DND-41 (cell line): ENCODE measurements at regions not wholly inside any gene's neighbourhood (a gene's known extent, or its start where the extent isn't known, plus 50 kb on each side); places are given as distances from the start of the nearest gene placed in this dataset.

Source experiments
- EZH2 ChIP-seq: IDR thresholded peaks from 3 replicates; pipeline ENCODE4 v1.6.1; 2012; ENCODE audit warnings: borderline replicate concordance, low read depth, mild to moderate bottlenecking, moderate library complexity, low read length, inconsistent platforms; ENCODE audit not compliant: severe bottlenecking
- TF ChIP-seq, protein P1 (sequence below): IDR thresholded peaks from 2 replicates; pipeline ENCODE4 v1.5.1; 2012; ENCODE audit warnings: borderline replicate concordance, low read length, moderate library complexity, mild to moderate bottlenecking; ENCODE audit not compliant: poor library complexity, severe bottlenecking; ENCODE audit errors: extremely low read depth

DNA sequence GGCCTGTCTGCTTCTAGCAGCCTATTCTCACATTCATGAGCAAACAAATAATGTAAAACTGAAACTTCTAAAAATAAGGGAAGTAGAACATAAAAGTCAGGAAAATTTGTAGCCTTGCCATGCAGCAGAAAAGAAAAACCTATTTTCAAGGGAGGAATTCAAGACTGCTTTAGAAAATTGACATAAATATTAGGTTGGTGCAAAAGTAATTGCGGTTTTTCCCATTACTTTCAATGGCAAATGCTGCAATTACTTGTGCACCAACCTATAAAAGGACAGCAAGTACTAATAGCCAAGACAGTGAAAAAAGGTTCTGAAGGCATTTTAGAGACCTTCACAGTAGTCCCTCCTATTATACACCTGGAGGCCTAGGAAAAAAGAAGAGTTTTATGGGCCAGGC lies 457.8 kb downstream of the KLHL4 start:
- TF ChIP-seq, protein P1, sequence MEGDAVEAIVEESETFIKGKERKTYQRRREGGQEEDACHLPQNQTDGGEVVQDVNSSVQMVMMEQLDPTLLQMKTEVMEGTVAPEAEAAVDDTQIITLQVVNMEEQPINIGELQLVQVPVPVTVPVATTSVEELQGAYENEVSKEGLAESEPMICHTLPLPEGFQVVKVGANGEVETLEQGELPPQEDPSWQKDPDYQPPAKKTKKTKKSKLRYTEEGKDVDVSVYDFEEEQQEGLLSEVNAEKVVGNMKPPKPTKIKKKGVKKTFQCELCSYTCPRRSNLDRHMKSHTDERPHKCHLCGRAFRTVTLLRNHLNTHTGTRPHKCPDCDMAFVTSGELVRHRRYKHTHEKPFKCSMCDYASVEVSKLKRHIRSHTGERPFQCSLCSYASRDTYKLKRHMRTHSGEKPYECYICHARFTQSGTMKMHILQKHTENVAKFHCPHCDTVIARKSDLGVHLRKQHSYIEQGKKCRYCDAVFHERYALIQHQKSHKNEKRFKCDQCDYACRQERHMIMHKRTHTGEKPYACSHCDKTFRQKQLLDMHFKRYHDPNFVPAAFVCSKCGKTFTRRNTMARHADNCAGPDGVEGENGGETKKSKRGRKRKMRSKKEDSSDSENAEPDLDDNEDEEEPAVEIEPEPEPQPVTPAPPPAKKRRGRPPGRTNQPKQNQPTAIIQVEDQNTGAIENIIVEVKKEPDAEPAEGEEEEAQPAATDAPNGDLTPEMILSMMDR: no peak
- no peak for TF ChIP-seq EZH2
